ENCODE measurements at regions not wholly inside any gene's neighbourhood (a gene's known extent, or its start where the extent isn't known, plus 50 kb on each side); places are given as distances from the start of the nearest gene placed in this dataset.

DNA sequence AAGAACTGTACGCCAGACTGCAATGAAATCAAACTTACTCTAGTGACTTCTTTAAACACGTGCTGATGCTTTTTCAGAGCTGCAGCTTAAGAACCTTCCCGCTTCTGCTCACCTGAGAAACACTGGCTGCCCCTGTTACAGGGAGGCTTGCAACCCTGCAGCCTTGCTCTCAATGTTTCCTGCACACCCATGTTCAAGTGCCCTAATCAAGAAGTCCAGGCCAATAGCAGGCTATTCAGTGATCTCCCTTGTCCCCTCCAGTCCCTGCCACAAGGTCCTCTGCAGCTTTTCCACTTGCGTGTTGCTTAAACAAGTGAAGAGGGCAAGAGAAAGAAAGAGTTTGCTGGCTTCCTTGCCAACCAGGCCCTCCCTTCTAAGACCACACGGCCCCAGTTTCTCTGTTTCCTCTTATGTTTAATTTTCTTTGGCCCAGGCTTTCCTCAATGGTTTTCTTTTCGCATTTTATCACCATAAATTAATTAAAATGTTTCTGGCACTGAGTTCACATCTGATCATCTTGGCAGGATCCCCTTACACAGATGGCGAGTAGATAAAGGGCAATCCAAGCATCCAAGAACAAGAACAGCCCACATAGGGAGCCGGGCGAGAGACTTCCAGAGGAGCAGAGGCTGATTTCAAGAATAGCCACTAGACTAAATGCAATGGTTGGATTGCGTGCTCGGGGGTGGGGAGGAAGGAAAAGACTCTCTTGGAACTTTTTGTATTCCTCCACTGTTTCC, 82.3 kb upstream of the CDKN3 start:
- TF ChIP-seq, protein P1, sequence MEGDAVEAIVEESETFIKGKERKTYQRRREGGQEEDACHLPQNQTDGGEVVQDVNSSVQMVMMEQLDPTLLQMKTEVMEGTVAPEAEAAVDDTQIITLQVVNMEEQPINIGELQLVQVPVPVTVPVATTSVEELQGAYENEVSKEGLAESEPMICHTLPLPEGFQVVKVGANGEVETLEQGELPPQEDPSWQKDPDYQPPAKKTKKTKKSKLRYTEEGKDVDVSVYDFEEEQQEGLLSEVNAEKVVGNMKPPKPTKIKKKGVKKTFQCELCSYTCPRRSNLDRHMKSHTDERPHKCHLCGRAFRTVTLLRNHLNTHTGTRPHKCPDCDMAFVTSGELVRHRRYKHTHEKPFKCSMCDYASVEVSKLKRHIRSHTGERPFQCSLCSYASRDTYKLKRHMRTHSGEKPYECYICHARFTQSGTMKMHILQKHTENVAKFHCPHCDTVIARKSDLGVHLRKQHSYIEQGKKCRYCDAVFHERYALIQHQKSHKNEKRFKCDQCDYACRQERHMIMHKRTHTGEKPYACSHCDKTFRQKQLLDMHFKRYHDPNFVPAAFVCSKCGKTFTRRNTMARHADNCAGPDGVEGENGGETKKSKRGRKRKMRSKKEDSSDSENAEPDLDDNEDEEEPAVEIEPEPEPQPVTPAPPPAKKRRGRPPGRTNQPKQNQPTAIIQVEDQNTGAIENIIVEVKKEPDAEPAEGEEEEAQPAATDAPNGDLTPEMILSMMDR (IDR thresholded peaks at IDR 0.05) = no peak
- TF ChIP-seq POLR2A (IDR thresholded peaks at IDR 0.05; ENCODE audit: low read depth) (no peak), POLR2AphosphoS5 (IDR thresholded peaks at IDR 0.05) (no peak)

All from esophagus muscularis mucosa (tissue), 3 donors.